ENCODE measurements at regions not wholly inside any gene's neighbourhood (a gene's known extent, or its start where the extent isn't known, plus 50 kb on each side); places are given as distances from the start of the nearest gene placed in this dataset.

DNA sequence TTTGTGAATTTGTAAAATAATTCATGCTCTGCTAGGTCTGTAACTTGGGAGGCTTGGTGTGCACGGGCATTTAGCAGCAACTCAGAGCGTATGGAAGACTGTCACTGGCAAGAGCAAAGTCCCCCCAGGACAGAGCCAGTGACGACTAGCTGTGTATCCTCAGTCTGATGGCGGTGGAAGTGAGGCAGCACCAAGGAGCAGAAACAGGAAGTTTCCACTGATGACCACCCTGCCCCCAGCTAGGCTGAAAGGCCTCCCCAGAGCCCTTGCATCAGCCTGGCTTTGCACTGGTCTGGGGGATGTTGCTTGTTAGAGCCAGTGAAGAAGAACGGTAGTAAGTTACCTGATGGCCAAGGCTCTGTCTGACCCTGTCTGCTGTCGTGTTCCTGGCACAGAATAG lies 66.8 kb upstream of the ABL1 start:
- Histone ChIP-seq H3K27ac (no peak overlapping the region), H3K9me3 (no peaks in the 10 kb centered on the region), H3K4me3 (no peak overlapping the region), H3K27me3 (no peaks in the 10 kb centered on the region), H3K36me3 (no peaks in the 10 kb centered on the region), H3K4me1 (peaks cover 17% of the 10 kb centered on the region)
- intact Hi-C loops (cut with DNase I) = no loop called here
- DNase-seq (ENCODE audit: extremely low spot score in 2 of 2) = no peak
- TF ChIP-seq POLR2AphosphoS5 (IDR thresholded peaks at IDR 0.05; ENCODE audit: insufficient read depth in 1 of 2, low read depth in 1 of 2) (no peak), CTCF (IDR thresholded peaks at IDR 0.05) (no peak), POLR2A (IDR thresholded peaks at IDR 0.05) (no peak)

DNA sequence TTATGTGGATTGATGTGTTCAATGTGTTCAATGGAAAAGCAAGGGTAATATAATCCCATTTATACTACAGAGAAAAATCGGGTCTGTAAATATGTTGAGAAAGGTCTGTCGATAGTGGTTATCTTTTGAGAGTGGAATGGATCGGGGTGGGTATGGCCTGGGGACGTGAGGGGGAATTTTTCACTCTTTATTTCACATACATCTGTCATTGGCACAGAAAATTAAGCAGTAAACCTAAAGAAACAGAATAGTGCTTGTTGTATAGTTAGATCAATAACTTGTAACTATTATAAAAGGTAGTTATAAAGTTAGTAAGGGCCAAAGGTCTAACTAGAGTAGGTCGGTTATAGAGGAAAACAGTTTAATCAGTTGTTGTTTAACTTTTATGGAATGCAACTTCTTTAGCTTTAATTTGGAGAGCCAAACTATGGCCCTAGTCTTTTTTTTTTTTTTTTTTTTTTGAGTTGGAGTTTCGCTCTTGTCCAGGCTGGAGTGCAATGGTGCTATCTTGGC lies 66.1 kb upstream of the ABL1 start:
- no peak for TF ChIP-seq POLR2AphosphoS5 (IDR thresholded peaks at IDR 0.05; ENCODE audit: insufficient read depth in 1 of 2, low read depth in 1 of 2)
- no peak for TF ChIP-seq CTCF (IDR thresholded peaks at IDR 0.05)
- TF ChIP-seq POLR2A (IDR thresholded peaks at IDR 0.05) = no peak
- no peaks in the 10 kb centered on the region for H3K36me3 ChIP-seq
- intact Hi-C loops (cut with DNase I) = no loop called here

GRCh38 chr9:130770093-130770492 lies 65.0 kb upstream of the ABL1 start:
- no peaks in the 10 kb centered on the region for H3K9me3 ChIP-seq
- peaks cover 17% of the 10 kb centered on the region for H3K4me1 ChIP-seq
- no peak for TF ChIP-seq POLR2A (IDR thresholded peaks at IDR 0.05)
- TF ChIP-seq CTCF (IDR thresholded peaks at IDR 0.05) = no peak
- TF ChIP-seq POLR2AphosphoS5 (IDR thresholded peaks at IDR 0.05; ENCODE audit: insufficient read depth in 1 of 2, low read depth in 1 of 2) = no peak
- intact Hi-C loops (cut with DNase I) = loop anchor here (5.0 kb wide), 3 partner anchors 58 to 167 kb away; partner anchors contain the start of gene FIBCD1
- no peaks in the 10 kb centered on the region for H3K36me3 ChIP-seq
- no peak overlapping the region for H3K27ac ChIP-seq
- DNase-seq (ENCODE audit: extremely low spot score in 2 of 2) = no peak
- H3K4me3 ChIP-seq = no peak overlapping the region
- no peaks in the 10 kb centered on the region for H3K27me3 ChIP-seq

More for the DNA sequence above, 66.1 kb upstream of the ABL1 start:
- H3K4me3 ChIP-seq = no peak overlapping the region
- no peaks in the 10 kb centered on the region for H3K27me3 ChIP-seq
- H3K27ac ChIP-seq = no peak overlapping the region
- no peaks in the 10 kb centered on the region for H3K9me3 ChIP-seq
- no peak for DNase-seq (ENCODE audit: extremely low spot score in 2 of 2)
- H3K4me1 ChIP-seq = peaks cover 17% of the 10 kb centered on the region

- H3K9me3 ChIP-seq = no peaks in the 10 kb centered on the region
- DNase-seq (ENCODE audit: extremely low spot score in 2 of 2) = no peak
- H3K4me3 ChIP-seq = no peak overlapping the region
- intact Hi-C loops (cut with DNase I) = loop anchor here (5.0 kb wide), 3 partner anchors 59 to 166 kb away; partner anchors contain the start of gene FIBCD1
- no peaks in the 10 kb centered on the region for H3K27me3 ChIP-seq
- peaks cover 11% of the 10 kb centered on the region for H3K4me1 ChIP-seq
- TF ChIP-seq POLR2AphosphoS5 (IDR thresholded peaks at IDR 0.05; ENCODE audit: insufficient read depth in 1 of 2, low read depth in 1 of 2) = no peak
- TF ChIP-seq CTCF (IDR thresholded peaks at IDR 0.05) = peak; percentile 51 to 76 (median 70)
- no peak for TF ChIP-seq POLR2A (IDR thresholded peaks at IDR 0.05)
- no peak overlapping the region for H3K27ac ChIP-seq
- H3K36me3 ChIP-seq = no peaks in the 10 kb centered on the region
These were observed 64.2 kb upstream of the ABL1 start for GRCh38 chr9:130770679-130771442.

DNA sequence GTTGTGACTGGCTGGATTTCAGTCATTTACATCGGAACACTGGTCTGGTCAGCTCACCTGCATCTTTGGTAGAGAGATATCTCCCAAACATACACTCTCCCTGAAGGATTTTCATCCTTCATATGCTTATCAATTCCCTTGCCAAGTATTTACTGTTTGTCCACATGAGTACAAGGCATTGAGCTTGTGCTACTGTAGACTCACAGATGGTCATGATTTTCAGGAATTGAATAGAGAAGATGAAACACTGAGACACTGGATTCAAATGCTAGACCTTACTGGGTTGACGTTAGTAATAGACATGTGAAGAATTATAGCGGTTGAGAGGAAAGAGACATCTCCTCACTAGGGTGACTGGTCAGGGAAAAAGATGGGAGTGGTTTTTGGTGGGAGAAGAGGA lies 62.9 kb upstream of the ABL1 start:
- Histone ChIP-seq H3K27me3 (no peaks in the 10 kb centered on the region), H3K36me3 (no peaks in the 10 kb centered on the region), H3K9me3 (no peaks in the 10 kb centered on the region), H3K4me1 (no peaks in the 10 kb centered on the region), H3K27ac (no peak overlapping the region), H3K4me3 (no peak overlapping the region)
- no peak for DNase-seq (ENCODE audit: extremely low spot score in 2 of 2)
- intact Hi-C loops (cut with DNase I) = loop anchor here (5.0 kb wide), 3 partner anchors 60 to 165 kb away; partner anchors contain the start of gene FIBCD1
- TF ChIP-seq POLR2A (IDR thresholded peaks at IDR 0.05) = no peak

Data from vagina (tissue), 2 donors.